SK-N-MC (cell line): ENCODE measurements at regions not wholly inside any gene's neighbourhood (a gene's known extent, or its start where the extent isn't known, plus 50 kb on each side); places are given as distances from the start of the nearest gene placed in this dataset.

Experiments used
- EZH2 ChIP-seq: fragments of 200-600 bp; sonication (generic); IDR thresholded peaks from one replicate; pipeline ENCODE4 v1.6.1; 2017; ENCODE audit warnings: antibody characterized with exemption
- POLR2AphosphoS5 ChIP-seq: IDR thresholded peaks from 2 replicates; pipeline ENCODE4 v1.6.1; 2012; ENCODE audit warnings: mild to moderate bottlenecking, low read depth, low read length, borderline replicate concordance

DNA sequence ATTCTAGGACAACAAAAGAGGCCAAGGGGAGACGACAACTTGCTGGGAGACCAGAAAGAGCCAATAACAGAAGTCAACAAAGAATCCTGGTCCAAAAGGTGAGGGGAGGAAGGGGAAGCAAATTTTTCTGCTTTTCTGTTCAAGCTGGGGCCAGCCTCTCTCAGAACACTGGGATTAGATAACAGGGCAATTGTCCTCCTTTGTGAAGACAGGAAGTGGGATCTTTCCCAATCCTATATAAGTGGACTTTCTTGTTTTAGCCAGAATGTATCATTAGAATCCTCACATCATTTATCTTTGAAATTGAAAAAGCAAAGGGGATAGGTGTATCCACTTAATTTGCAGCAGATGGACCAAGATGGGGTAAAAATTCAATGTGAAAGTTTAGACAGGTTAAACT is 101.2 kb upstream of the COL21A1 start:
- TF ChIP-seq POLR2AphosphoS5 (no peak), EZH2 (no peak)
